HG02642 (cell line): ENCODE measurements at regions not wholly inside any gene's neighbourhood (a gene's known extent, or its start where the extent isn't known, plus 50 kb on each side); places are given as distances from the start of the nearest gene placed in this dataset.

Experiments used
- ATAC-seq: cut with Tn5 transposase; IDR thresholded peaks from one replicate; pipeline ENCODE4 v1.9.1; 2021; ENCODE audit warnings: mild to moderate bottlenecking; ENCODE audit not compliant: unreplicated experiment, poor library complexity

DNA sequence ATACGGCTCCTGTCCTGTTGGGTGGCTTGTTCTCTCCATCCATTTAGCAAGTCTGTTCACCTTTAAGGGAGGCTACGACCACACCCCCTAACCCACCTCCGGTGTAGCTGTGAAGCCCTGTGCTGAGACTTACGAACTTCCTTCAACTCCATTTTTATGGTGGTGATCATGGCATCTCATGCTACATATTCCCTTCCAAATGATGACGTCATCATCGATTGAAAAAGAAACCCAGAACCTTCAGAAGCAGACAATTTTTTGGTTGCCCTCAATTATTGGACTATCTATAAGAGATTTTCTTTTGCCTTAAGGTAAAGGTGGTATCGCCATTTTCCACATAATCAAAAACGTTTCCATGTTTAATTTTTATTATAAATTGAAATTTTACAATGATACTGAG lies 389.0 kb downstream of the CBLN4 start:
- no peak for ATAC-seq

DNA sequence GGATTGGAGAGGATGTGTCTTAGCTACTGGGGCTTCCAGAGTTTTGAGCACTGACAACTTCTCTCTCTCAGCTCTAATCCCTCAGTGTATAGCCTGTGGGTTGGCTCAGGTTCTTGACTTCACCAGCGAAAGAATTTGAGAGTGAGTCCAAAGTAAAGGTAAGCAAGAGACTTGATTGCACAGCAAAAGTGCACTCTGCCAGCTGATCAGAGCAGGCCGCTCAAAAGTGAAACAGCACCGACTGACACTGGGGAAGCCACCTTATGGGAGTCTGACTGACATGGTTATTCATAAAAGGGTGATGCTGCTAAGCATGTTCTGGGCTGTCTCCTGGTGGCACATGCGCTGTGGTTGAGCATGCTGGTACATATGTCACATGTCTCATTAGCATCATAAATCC lies 389.5 kb downstream of the CBLN4 start:
- ATAC-seq, result no peak

- no peak for ATAC-seq
Observed at GRCh38 chr20:55614220-55614757, 391.0 kb downstream of the CBLN4 start.

GRCh38 chr20:55610756-55611155 lies 394.6 kb downstream of the CBLN4 start:
- no peak for ATAC-seq

GRCh38 chr20:55605594-55605993 lies 399.7 kb downstream of the CBLN4 start:
- no peak for ATAC-seq

DNA sequence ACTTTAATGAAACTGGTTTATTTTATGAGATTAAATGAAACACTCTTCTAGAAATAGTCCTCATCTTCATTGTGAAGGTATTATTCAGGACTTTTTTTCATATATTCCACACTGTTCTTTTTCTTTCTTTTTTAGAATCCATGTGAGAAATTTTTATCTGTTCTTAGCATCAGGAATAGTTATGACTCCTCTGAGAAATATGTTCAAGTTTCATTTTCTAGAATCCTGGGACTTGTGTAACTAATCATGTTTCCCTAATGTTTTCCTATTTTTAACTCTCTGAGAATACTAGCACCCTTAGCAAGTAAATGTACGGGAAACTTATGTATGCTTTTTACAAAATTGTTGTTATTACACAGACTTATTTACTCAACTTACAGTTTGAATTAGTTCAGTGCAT lies 407.8 kb downstream of the CBLN4 start:
- ATAC-seq, result no peak

- ATAC-seq, result no peak
Observed at GRCh38 chr20:55596431-55596830, 408.9 kb downstream of the CBLN4 start.

DNA sequence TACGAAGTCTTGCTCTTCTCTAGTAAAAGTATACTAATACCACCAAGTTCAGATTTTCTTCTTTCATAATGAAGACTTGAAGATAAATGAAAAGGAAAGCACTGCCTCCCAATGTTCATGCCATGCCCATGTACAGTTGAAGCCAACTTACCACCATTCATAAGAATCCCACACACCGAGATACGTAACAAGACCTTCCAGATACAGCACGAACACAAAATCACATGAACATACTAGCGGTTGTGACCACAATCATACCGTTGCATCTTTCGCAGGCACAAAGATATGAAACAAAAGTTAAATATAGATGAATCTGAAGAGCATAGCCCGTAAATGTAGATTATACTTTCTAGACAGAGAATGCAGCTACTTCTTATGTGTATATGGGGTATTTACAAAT lies 412.5 kb downstream of the CBLN4 start:
- ATAC-seq, result no peak

DNA sequence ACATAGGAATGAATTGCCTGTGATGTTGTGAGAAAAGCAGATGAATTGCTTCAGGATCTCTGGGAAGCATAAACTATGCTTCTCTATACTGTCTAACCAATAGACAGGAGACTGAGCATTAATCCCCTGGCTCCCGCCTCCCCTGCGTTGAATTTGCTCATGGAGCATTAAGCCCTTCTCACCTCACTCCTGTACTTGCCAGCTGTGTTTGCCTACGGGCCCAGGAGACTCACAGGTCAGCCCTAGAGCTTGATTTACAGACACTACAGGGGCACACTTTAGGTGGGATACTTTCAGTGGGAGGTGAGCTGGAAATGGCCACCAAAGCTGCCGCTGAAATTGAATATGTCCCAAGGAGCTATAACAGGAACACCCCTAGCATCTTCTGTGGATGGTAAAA lies 418.7 kb downstream of the CBLN4 start:
- ATAC-seq, result no peak

DNA sequence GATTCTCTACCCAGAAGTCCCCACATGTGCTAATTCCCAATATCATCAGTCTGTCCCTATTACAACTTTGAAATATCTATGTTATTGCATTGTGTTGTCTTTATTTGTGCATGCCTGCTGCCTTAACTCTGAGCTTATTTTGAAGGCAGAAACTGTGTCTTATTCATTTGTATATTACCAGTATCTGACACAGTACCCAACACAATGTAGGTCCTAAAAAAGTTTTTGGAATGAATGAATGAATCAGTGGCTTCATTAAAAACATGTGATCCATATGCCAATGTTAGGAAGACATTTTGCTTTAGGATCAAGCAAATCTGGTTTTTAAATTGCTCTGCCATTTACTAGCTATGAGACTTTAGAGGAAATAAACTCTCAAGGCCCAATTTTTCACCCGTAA lies 420.4 kb downstream of the CBLN4 start:
- ATAC-seq, result no peak

- no peak for ATAC-seq
Observed at GRCh38 chr20:55584307-55584706, 421.0 kb downstream of the CBLN4 start.

GRCh38 chr20:55583036-55583435 lies 422.3 kb downstream of the CBLN4 start:
- ATAC-seq, result no peak

GRCh38 chr20:55582498-55582897 lies 422.8 kb downstream of the CBLN4 start:
- no peak for ATAC-seq

DNA sequence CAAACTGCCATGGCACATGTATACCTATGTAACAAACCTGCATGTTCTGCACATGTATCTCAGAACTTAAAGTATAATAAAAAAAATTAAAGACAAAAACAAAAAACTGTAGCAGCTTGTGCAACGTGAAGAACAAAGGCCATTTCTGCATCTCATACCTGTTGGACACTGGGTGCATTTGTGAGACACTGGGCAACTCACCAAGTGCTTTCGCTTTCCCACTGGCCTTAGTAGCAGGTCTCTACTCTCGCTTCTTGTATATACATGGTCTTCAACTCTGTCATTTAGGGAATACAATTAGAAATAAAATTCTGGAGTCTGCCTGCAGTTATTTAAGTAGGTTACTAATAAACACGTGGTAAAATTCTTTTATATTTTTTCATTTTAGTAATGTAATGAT lies 423.8 kb downstream of the CBLN4 start:
- ATAC-seq, result no peak

DNA sequence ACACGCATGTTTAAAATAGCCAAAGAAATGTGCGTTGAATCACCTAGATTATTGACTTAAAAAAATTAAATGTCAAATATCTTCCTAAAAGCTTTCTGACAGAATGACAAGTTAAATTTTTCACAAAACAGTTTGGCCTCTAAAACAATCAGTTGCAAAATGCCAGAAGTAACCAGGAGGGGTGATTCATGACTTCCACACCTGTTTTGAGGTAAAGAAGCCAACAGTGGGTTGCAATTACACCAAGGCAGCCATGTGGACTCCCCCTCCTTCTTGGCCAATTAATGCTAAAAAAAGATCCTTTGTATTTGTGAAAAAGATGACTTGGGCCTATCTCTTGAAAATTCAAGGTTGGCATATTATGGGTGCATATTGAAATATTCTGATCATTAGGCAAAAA lies 424.8 kb downstream of the CBLN4 start:
- no peak for ATAC-seq

DNA sequence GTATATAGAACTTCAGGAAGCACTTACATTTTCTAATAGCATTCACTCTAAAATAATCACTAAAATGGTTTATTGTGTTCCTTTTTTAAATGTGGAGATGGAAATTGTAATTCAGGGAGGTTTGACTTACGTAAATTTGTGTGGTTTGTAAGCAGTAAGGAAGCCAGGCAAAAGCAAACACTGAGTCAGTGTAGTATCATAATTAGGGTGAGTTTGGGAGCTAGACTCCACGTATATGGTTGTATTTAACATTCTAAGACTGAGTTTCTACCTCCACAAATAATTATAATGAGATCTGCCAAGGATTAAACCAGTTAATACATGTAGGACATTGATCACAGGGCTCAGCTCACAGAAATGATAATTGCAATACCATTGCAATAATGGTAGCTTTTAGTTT lies 425.5 kb downstream of the CBLN4 start:
- no peak for ATAC-seq

DNA sequence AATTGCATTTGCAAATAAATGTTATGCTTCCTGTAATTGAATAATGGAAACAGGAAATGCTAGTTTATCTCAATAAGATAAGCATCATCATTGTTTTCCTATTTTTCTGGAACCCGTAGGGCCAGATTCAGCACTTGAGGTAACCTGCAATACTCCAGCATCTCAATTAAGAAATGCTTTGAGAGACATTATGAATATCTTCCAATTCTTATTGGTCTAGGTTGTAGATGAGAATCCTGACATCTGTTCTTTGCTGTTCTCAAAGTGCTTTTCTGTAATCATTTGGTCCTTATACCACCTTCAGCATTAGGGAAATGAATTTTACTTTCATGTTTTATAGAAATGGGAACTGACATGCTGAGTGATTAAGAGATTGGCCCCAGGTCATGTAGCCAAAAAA lies 428.3 kb downstream of the CBLN4 start:
- no peak for ATAC-seq

DNA sequence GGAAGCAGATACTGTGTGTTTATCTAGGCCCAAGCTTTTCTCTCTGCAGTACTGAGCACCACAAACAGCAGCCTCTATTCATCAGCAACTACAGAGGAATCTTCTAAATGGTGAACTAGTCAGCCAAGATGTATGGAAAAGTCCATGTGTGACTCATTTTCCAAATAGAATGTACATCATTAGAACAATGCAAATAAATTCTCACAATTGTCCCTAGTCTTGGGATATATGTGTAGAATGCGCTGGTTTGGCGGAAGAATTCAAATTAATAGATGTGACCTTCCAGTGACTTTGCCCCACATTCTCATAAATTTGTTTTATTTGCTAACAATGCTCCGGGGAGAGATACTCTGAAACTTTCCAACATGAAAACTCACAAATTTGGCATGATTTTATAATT lies 436.2 kb downstream of the CBLN4 start:
- ATAC-seq, result no peak

DNA sequence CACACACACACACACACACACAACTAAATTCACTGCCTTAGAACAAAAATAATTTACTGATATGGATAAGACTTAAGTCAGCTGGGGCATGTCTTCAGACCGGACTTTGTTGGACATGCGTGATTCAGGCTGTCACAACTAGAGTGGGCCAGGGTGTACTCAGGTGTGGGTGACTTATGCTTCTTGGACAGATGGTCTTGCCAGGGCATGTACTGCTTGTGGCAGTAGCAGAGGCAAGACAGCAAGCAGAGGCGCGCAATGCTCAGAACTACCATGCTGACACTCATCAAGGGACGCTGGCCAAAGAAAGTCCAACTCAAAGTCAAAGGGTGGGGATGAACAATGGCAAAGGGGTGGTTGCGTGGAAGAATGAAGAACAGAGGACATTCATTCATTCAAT lies 437.5 kb downstream of the CBLN4 start:
- no peak for ATAC-seq

GRCh38 chr20:55565096-55565773 lies 440.1 kb downstream of the CBLN4 start:
- no peak for ATAC-seq

DNA sequence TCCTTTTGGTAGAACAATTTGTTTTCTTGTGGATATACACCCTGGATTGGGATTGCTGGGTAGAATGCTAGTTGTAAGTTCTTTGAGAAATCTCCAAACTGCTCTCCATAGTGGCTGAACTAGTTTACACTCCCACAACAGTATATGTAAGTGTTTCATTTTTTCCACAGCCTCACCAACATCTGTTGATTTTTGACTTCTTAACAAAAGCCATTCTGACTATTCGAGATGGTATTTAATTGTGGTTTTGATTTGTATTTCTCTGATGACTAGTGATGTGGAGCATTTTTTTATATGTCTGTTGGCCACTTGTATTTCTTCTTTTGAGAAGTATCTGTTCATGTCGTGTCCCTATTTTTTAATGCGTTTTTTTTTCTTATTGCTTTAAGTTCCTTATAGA lies 444.1 kb downstream of the CBLN4 start:
- ATAC-seq, result no peak

GRCh38 chr20:55557191-55557590 lies 448.1 kb downstream of the CBLN4 start:
- ATAC-seq, result no peak
